ENCODE measurements at regions not wholly inside any gene's neighbourhood (a gene's known extent, or its start where the extent isn't known, plus 50 kb on each side); places are given as distances from the start of the nearest gene placed in this dataset.

- TF ChIP-seq, protein P1, sequence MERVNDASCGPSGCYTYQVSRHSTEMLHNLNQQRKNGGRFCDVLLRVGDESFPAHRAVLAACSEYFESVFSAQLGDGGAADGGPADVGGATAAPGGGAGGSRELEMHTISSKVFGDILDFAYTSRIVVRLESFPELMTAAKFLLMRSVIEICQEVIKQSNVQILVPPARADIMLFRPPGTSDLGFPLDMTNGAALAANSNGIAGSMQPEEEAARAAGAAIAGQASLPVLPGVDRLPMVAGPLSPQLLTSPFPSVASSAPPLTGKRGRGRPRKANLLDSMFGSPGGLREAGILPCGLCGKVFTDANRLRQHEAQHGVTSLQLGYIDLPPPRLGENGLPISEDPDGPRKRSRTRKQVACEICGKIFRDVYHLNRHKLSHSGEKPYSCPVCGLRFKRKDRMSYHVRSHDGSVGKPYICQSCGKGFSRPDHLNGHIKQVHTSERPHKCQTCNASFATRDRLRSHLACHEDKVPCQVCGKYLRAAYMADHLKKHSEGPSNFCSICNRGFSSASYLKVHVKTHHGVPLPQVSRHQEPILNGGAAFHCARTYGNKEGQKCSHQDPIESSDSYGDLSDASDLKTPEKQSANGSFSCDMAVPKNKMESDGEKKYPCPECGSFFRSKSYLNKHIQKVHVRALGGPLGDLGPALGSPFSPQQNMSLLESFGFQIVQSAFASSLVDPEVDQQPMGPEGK (CRISPR knock-in tag; IDR thresholded peaks at IDR 0.05; ENCODE audit: borderline replicate concordance), result no peak
- TF ChIP-seq, protein P2, sequence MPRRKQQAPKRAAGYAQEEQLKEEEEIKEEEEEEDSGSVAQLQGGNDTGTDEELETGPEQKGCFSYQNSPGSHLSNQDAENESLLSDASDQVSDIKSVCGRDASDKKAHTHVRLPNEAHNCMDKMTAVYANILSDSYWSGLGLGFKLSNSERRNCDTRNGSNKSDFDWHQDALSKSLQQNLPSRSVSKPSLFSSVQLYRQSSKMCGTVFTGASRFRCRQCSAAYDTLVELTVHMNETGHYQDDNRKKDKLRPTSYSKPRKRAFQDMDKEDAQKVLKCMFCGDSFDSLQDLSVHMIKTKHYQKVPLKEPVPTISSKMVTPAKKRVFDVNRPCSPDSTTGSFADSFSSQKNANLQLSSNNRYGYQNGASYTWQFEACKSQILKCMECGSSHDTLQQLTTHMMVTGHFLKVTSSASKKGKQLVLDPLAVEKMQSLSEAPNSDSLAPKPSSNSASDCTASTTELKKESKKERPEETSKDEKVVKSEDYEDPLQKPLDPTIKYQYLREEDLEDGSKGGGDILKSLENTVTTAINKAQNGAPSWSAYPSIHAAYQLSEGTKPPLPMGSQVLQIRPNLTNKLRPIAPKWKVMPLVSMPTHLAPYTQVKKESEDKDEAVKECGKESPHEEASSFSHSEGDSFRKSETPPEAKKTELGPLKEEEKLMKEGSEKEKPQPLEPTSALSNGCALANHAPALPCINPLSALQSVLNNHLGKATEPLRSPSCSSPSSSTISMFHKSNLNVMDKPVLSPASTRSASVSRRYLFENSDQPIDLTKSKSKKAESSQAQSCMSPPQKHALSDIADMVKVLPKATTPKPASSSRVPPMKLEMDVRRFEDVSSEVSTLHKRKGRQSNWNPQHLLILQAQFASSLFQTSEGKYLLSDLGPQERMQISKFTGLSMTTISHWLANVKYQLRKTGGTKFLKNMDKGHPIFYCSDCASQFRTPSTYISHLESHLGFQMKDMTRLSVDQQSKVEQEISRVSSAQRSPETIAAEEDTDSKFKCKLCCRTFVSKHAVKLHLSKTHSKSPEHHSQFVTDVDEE (CRISPR knock-in tag; IDR thresholded peaks at IDR 0.05), result no peak
- TF ChIP-seq BACH2 (CRISPR knock-in tag; IDR thresholded peaks at IDR 0.05; ENCODE audit: borderline replicate concordance) (no peak), GLIS3 (CRISPR knock-in tag; IDR thresholded peaks at IDR 0.05) (no peak), ZNF8 (CRISPR knock-in tag; IDR thresholded peaks at IDR 0.05) (no peak)
- TF ChIP-seq, protein P3, sequence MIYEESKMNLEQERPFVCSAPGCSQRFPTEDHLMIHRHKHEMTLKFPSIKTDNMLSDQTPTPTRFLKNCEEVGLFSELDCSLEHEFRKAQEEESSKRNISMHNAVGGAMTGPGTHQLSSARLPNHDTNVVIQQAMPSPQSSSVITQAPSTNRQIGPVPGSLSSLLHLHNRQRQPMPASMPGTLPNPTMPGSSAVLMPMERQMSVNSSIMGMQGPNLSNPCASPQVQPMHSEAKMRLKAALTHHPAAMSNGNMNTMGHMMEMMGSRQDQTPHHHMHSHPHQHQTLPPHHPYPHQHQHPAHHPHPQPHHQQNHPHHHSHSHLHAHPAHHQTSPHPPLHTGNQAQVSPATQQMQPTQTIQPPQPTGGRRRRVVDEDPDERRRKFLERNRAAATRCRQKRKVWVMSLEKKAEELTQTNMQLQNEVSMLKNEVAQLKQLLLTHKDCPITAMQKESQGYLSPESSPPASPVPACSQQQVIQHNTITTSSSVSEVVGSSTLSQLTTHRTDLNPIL (CRISPR knock-in tag; IDR thresholded peaks at IDR 0.05; ENCODE audit: low read depth), result no peak
Observed at GRCh38 chr1:88351960-88352359, 332.1 kb upstream of the PKN2 start.
